WTC11 (cell line): ENCODE measurements at regions not wholly inside any gene's neighbourhood (a gene's known extent, or its start where the extent isn't known, plus 50 kb on each side); places are given as distances from the start of the nearest gene placed in this dataset.

ENCODE experiments used
- ATF2 ChIP-seq: sonication (generic); formaldehyde crosslinking; IDR thresholded peaks from 2 replicates; pipeline ENCODE4 v1.8.1; 2022; ENCODE audit warnings: low read depth, missing genetic modification reagents, borderline replicate concordance
- CREM ChIP-seq: sonication (generic); formaldehyde crosslinking; IDR thresholded peaks from 2 replicates; pipeline ENCODE4 v1.8.1; 2022; ENCODE audit warnings: mild to moderate bottlenecking, missing genetic modification reagents, moderate library complexity
- CTCF ChIP-seq: fragments of 200-600 bp; IDR thresholded peaks from 2 replicates; pipeline ENCODE4 v1.8.0; 2022; ENCODE audit warnings: antibody characterized with exemption
- ESRRA ChIP-seq: sonication (generic); formaldehyde crosslinking; IDR thresholded peaks from 2 replicates; pipeline ENCODE4 v1.8.1; 2022; ENCODE audit warnings: mild to moderate bottlenecking, missing genetic modification reagents, borderline replicate concordance
- ETV6 ChIP-seq: sonication (generic); formaldehyde crosslinking; IDR thresholded peaks from 2 replicates; pipeline ENCODE4 v1.8.1; 2022; ENCODE audit warnings: mild to moderate bottlenecking, missing genetic modification reagents
- FOXK1 ChIP-seq: sonication (generic); formaldehyde crosslinking; IDR thresholded peaks from 2 replicates; pipeline ENCODE4 v1.8.0; 2022; ENCODE audit warnings: mild to moderate bottlenecking, moderate library complexity, missing genetic modification reagents
- KAT7 ChIP-seq: sonication (generic); formaldehyde crosslinking; IDR thresholded peaks from 2 replicates; pipeline ENCODE4 v1.8.1; 2023; ENCODE audit warnings: missing genetic modification reagents, mild to moderate bottlenecking, borderline replicate concordance
- NFYB ChIP-seq: sonication (generic); formaldehyde crosslinking; conservative IDR thresholded peaks from 2 replicates; pipeline ENCODE4 v1.8.0; 2022; ENCODE audit warnings: low read depth, missing genetic modification reagents
- RELA ChIP-seq: sonication (generic); formaldehyde crosslinking; IDR thresholded peaks from 2 replicates; pipeline ENCODE4 v1.8.1; 2022; ENCODE audit warnings: missing genetic modification reagents, mild to moderate bottlenecking, borderline replicate concordance
- SMAD3 ChIP-seq: sonication (generic); formaldehyde crosslinking; IDR thresholded peaks from 2 replicates; pipeline ENCODE4 v1.8.0; 2022; ENCODE audit warnings: missing genetic modification reagents, mild to moderate bottlenecking, borderline replicate concordance
- TEAD1 ChIP-seq: sonication (generic); formaldehyde crosslinking; IDR thresholded peaks from 2 replicates; pipeline ENCODE4 v1.8.0; 2022; ENCODE audit warnings: mild to moderate bottlenecking, missing genetic modification reagents

- TF ChIP-seq ESRRA (no peak), SMAD3 (no peak), CREM (CRISPR knock-in tag) (no peak), CTCF (no peak), FOXK1 (CRISPR knock-in tag) (no peak), NFYB (CRISPR knock-in tag) (no peak), KAT7 (CRISPR knock-in tag) (no peak), RELA (CRISPR knock-in tag) (no peak), ATF2 (no peak), ETV6 (CRISPR knock-in tag) (no peak), TEAD1 (CRISPR knock-in tag) (no peak)
These were observed 471.2 kb downstream of the MFSD1 start for GRCh38 chr3:159273070-159273469.
